ENCODE measurements at regions not wholly inside any gene's neighbourhood (a gene's known extent, or its start where the extent isn't known, plus 50 kb on each side); places are given as distances from the start of the nearest gene placed in this dataset.

- DNase-seq (ENCODE audit: low spot score), result peak; percentile 68
Measured at GRCh38 chr14:103206836-103207387, 83.7 kb downstream of the TNFAIP2 start.

GRCh38 chr14:103207388-103208072, 84.3 kb downstream of the TNFAIP2 start:
- DNase-seq (ENCODE audit: low spot score), result peak; percentile 64

- DNase-seq (ENCODE audit: low spot score), result no peak
Measured at GRCh38 chr14:103209054-103209453, 85.8 kb downstream of the TNFAIP2 start.

GRCh38 chr14:103209506-103209905, 86.2 kb downstream of the TNFAIP2 start:
- no peak for DNase-seq (ENCODE audit: low spot score)

GRCh38 chr14:103213331-103213730, 90.1 kb downstream of the TNFAIP2 start:
- DNase-seq (ENCODE audit: low spot score), result no peak

- DNase-seq (ENCODE audit: low spot score), result no peak
Measured at GRCh38 chr14:103214461-103214958, 91.2 kb downstream of the TNFAIP2 start.

GRCh38 chr14:103216399-103216798, 93.1 kb downstream of the TNFAIP2 start:
- no peak for DNase-seq (ENCODE audit: low spot score)

- DNase-seq (ENCODE audit: low spot score), result no peak
Measured at GRCh38 chr14:103216857-103217256, 93.6 kb downstream of the TNFAIP2 start.

GRCh38 chr14:103217538-103217937, 94.3 kb downstream of the TNFAIP2 start:
- DNase-seq (ENCODE audit: low spot score), result no peak

- DNase-seq (ENCODE audit: low spot score), result no peak
Measured at GRCh38 chr14:103220134-103220981, 97.1 kb downstream of the TNFAIP2 start.

GRCh38 chr14:103220982-103221641, 97.9 kb downstream of the TNFAIP2 start:
- no peak for DNase-seq (ENCODE audit: low spot score)

- DNase-seq (ENCODE audit: low spot score), result no peak
Measured at GRCh38 chr14:103221781-103222358, 98.6 kb downstream of the TNFAIP2 start.

- no peak for DNase-seq (ENCODE audit: low spot score)
Measured at GRCh38 chr14:103223818-103224352, 100.6 kb downstream of the TNFAIP2 start.

GRCh38 chr14:103225062-103225461, 101.8 kb downstream of the TNFAIP2 start:
- no peak for DNase-seq (ENCODE audit: low spot score)

GRCh38 chr14:103225476-103225875, 102.2 kb downstream of the TNFAIP2 start:
- DNase-seq (ENCODE audit: low spot score), result no peak

GRCh38 chr14:103227094-103227768, 104.0 kb downstream of the TNFAIP2 start:
- DNase-seq (ENCODE audit: low spot score), result no peak

- no peak for DNase-seq (ENCODE audit: low spot score)
Measured at GRCh38 chr14:103228076-103228806, 105.0 kb downstream of the TNFAIP2 start.

- DNase-seq (ENCODE audit: low spot score), result no peak
Measured at GRCh38 chr14:103228866-103229265, 105.2 kb upstream of the EIF5 start.

GRCh38 chr14:103230021-103230420, 104.0 kb upstream of the EIF5 start:
- no peak for DNase-seq (ENCODE audit: low spot score)

- no peak for DNase-seq (ENCODE audit: low spot score)
Measured at GRCh38 chr14:103230658-103231334, 103.2 kb upstream of the EIF5 start.
